Duodenal mucosa (tissue), 2 donors: ENCODE measurements at regions not wholly inside any gene's neighbourhood (a gene's known extent, or its start where the extent isn't known, plus 50 kb on each side); places are given as distances from the start of the nearest gene placed in this dataset.

Experiments
- H3K27ac ChIP-seq: one replicate; pipeline ENCODE4 v1.7.0; 2013; ENCODE audit warnings: low read depth, low read length
- H3K27me3 ChIP-seq, 2 donors: one replicate each; pipeline ENCODE4 v1.7.0; 2013; ENCODE audit warnings: low read length in 2 of 2, control low read depth in 1 of 2; ENCODE audit not compliant: insufficient read depth in 2 of 2, control insufficient read depth in 1 of 2
- H3K36me3 ChIP-seq, 2 donors: one replicate each; pipeline ENCODE4 v1.7.0; 2013; ENCODE audit warnings: low read length in 2 of 2, control low read depth in 1 of 2; ENCODE audit not compliant: insufficient read depth in 2 of 2, control insufficient read depth in 1 of 2
- H3K4me1 ChIP-seq, 2 donors: one replicate each; pipeline ENCODE4 v1.7.0; 2013; ENCODE audit warnings: low read length in 2 of 2, control low read depth in 1 of 2; ENCODE audit not compliant: insufficient read depth in 2 of 2, control insufficient read depth in 1 of 2
- H3K4me3 ChIP-seq, 2 donors: one replicate each; pipeline ENCODE4 v1.7.0; 2013; ENCODE audit warnings: low read length in 2 of 2, low read depth in 1 of 2
- H3K9ac ChIP-seq, 2 donors: one replicate each; pipeline ENCODE4 v1.7.0; 2013; ENCODE audit warnings: low read length in 2 of 2, low read depth in 1 of 2
- H3K9me3 ChIP-seq, 2 donors: one replicate each; pipeline ENCODE4 v1.7.0; 2013; ENCODE audit warnings: low read length in 2 of 2, control low read depth in 1 of 2; ENCODE audit not compliant: control insufficient read depth in 1 of 2

- H3K27ac ChIP-seq = no peak overlapping the region
- no peak overlapping the region for H3K9ac ChIP-seq
- H3K4me1 ChIP-seq = no peaks in the 10 kb centered on the region
- H3K4me3 ChIP-seq = no peak overlapping the region
- no peaks in the 10 kb centered on the region for H3K9me3 ChIP-seq
- no peaks in the 10 kb centered on the region for H3K27me3 ChIP-seq
- H3K36me3 ChIP-seq = no peaks in the 10 kb centered on the region
Observed at GRCh38 chr6:104603108-104603745, 256.5 kb downstream of the HACE1 start.

- no peak overlapping the region for H3K9ac ChIP-seq
- H3K4me3 ChIP-seq = no peak overlapping the region
- H3K9me3 ChIP-seq = no peaks in the 10 kb centered on the region
- no peaks in the 10 kb centered on the region for H3K4me1 ChIP-seq
- no peak overlapping the region for H3K27ac ChIP-seq
- H3K27me3 ChIP-seq = no peaks in the 10 kb centered on the region
- H3K36me3 ChIP-seq = no peaks in the 10 kb centered on the region
Observed at GRCh38 chr6:104601721-104602120, 258.0 kb downstream of the HACE1 start.

DNA sequence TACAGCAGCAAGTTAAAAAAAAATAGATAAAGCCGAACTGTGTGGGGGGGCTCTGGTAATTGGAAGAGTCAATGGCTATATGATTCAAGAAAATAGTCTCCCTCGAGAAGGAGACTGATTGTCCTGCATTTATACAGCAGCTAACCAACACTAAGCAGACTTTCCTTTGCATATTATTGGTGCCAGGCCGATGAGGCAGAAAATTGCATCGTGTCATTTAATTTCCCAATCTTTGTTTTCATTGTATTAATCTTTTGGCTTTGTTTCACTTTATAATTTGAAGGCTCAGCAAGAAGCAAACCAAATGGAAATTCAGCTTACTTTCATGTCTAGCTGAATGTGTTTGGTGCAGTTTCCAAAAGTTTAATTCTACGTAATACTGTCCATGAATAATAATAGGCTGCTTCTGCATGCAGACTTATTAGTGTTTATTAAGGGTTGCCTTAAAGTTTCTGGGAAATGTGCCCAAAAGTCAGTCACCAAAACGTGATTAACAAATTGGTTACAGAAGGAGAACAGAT is 258.5 kb downstream of the HACE1 start:
- H3K9ac ChIP-seq = no peak overlapping the region
- H3K9me3 ChIP-seq = no peaks in the 10 kb centered on the region
- H3K27ac ChIP-seq = no peak overlapping the region
- no peaks in the 10 kb centered on the region for H3K27me3 ChIP-seq
- H3K4me1 ChIP-seq = no peaks in the 10 kb centered on the region
- no peak overlapping the region for H3K4me3 ChIP-seq
- H3K36me3 ChIP-seq = no peaks in the 10 kb centered on the region

- Histone ChIP-seq H3K27ac (no peak overlapping the region), H3K9me3 (no peaks in the 10 kb centered on the region), H3K27me3 (no peaks in the 10 kb centered on the region), H3K4me1 (no peaks in the 10 kb centered on the region), H3K9ac (no peak overlapping the region), H3K4me3 (no peak overlapping the region), H3K36me3 (no peaks in the 10 kb centered on the region)
Observed at GRCh38 chr6:104600639-104600931, 259.1 kb downstream of the HACE1 start.

DNA sequence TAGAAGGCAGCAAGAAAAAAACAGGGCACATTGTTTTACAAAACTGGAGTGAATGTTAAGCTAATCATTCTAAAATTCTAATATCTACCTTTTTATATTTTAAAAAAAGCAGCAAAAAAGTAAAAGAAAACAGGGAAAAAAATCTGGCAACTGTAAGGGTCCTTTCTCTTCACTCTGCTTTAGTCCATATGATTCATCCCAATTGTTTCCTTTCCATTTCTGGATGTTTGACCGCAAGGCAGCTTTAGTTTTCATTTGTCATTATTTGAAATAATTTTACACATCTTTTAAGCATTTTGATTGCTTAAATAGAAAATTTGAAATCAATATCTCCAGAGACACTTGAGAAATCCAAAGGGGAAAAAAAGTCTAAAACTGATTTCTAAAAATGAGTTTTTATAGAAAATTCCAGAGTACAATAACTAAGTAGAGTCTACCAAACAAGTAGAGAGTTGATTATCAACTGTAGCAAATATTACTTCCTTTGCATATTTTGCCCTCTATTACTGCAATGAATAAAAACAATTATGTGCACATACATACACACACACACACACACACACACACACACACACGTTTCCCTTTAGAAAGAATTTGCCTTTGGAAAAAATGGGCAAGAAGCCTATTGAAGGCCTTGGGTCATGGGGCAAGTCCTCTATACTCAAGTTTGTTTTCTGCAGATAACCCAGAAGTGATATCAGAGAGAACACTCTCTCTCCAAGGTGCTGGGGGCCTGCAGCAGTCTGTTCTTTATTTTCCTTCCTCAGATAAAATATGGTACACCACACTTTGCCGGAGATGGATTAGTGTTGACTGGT is 259.7 kb downstream of the HACE1 start:
- Histone ChIP-seq H3K27me3 (no peaks in the 10 kb centered on the region), H3K4me3 (no peak overlapping the region), H3K27ac (no peak overlapping the region), H3K9ac (no peak overlapping the region), H3K4me1 (no peaks in the 10 kb centered on the region), H3K9me3 (no peaks in the 10 kb centered on the region), H3K36me3 (no peaks in the 10 kb centered on the region)

DNA sequence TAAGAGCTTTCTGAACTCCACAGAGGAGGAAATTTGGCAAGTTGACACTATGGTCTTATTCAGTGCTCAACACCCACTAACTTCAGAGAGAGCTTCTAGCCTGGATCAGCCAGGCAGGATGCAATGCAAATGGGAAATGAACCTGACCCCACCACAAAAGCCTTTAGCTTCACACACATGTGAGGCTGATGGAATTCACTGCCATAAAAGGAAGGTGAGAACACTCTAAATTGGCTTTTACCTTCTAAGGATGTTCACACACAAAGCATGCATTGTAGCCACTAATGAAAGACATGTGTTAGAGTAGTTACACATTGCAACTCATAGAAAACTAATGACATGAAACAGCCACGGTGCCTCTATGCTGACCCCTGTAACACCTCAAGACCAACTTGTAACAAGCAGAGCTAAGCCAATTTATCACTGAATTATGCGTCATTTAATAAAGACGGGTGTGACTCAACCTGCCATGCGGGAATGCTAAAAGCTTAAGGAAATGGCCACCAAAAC is 262.1 kb downstream of the HACE1 start:
- Histone ChIP-seq H3K4me1 (no peaks in the 10 kb centered on the region), H3K4me3 (no peak overlapping the region), H3K27ac (no peak overlapping the region), H3K9me3 (no peaks in the 10 kb centered on the region), H3K27me3 (peaks cover 0 to 2% of the 10 kb centered on the region in 2 donors), H3K9ac (no peak overlapping the region), H3K36me3 (no peaks in the 10 kb centered on the region)

- Histone ChIP-seq H3K27ac (no peak overlapping the region), H3K4me1 (no peaks in the 10 kb centered on the region), H3K36me3 (no peaks in the 10 kb centered on the region), H3K4me3 (no peak overlapping the region), H3K9me3 (no peaks in the 10 kb centered on the region), H3K9ac (no peak overlapping the region), H3K27me3 (peaks cover 0 to 2% of the 10 kb centered on the region in 2 donors)
Observed at GRCh38 chr6:104596091-104596490, 263.6 kb downstream of the HACE1 start.

DNA sequence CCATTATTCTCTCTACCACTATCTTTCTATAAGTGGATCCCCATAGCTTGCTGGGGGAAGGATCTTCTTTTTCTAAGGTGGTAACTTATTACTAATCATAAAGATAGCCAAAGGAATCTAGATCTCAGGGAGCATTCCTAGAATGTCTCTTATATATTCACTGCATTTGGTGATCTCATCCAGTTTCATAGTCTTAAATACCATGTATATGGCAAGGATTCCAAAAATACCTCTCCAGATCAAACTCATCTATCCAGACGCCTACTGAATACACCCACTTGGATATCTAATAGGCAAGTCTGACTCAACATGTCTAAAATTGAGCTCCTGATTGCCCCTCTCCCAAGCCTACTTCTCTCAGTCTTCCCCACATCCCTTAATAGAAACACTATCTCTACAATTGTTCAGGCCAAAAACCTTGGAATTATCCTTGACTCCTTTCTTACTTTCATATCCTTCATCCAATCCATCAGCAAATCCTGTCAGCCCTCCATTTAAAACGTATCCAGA is 264.4 kb downstream of the HACE1 start:
- H3K27ac ChIP-seq = no peak overlapping the region
- no peak overlapping the region for H3K9ac ChIP-seq
- no peak overlapping the region for H3K4me3 ChIP-seq
- no peaks in the 10 kb centered on the region for H3K9me3 ChIP-seq
- H3K27me3 ChIP-seq = peaks cover 0 to 2% of the 10 kb centered on the region in 2 donors
- H3K36me3 ChIP-seq = no peaks in the 10 kb centered on the region
- H3K4me1 ChIP-seq = no peaks in the 10 kb centered on the region

- Histone ChIP-seq H3K36me3 (no peaks in the 10 kb centered on the region), H3K4me1 (no peaks in the 10 kb centered on the region), H3K9ac (no peak overlapping the region), H3K9me3 (no peaks in the 10 kb centered on the region), H3K27ac (no peak overlapping the region), H3K4me3 (no peak overlapping the region), H3K27me3 (peaks cover 0 to 2% of the 10 kb centered on the region in 2 donors)
Observed at GRCh38 chr6:104591573-104592334, 268.0 kb downstream of the HACE1 start.

DNA sequence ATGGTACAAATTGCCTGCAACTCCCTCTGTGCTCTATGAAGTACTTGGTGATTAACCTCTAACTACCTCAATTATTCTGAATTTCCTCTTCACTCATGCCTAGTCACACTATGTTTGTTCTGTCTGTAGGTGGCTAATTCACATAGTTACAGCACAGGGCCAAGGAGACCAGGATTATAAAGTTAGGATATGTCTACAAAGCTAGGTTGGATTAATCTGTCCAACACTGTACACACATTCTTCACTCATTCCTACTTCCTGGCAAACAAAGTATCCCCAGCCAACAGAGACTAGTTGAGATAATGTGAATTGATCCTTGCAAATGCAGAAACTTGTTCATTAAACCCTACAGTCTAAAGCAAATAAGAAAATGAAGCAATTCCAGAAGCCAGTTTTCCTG is 269.8 kb downstream of the HACE1 start:
- Histone ChIP-seq H3K9me3 (no peaks in the 10 kb centered on the region), H3K9ac (no peak overlapping the region), H3K4me3 (no peak overlapping the region), H3K36me3 (no peaks in the 10 kb centered on the region), H3K27ac (no peak overlapping the region), H3K4me1 (no peaks in the 10 kb centered on the region), H3K27me3 (peaks cover 0 to 2% of the 10 kb centered on the region in 2 donors)
